GM12874 (cell line): ENCODE measurements at regions not wholly inside any gene's neighbourhood (a gene's known extent, or its start where the extent isn't known, plus 50 kb on each side); places are given as distances from the start of the nearest gene placed in this dataset.

Source experiments
- CTCF ChIP-seq: IDR thresholded peaks from 2 replicates; pipeline ENCODE4 v1.5.1; 2011; ENCODE audit warnings: low read depth, mild to moderate bottlenecking, control low read depth, low read length, moderate library complexity; ENCODE audit not compliant: insufficient read depth

GRCh38 chr1:199010933-199011332 lies 372.1 kb downstream of the PTPRC start:
- no peak for TF ChIP-seq CTCF

GRCh38 chr1:199015799-199016198 lies 377.0 kb downstream of the PTPRC start:
- TF ChIP-seq CTCF = no peak

GRCh38 chr1:199018471-199019135 lies 379.8 kb downstream of the PTPRC start:
- TF ChIP-seq CTCF = no peak

- no peak for TF ChIP-seq CTCF
Observed at GRCh38 chr1:199020051-199020450, 381.2 kb downstream of the PTPRC start.

GRCh38 chr1:199020904-199021303 lies 382.1 kb downstream of the PTPRC start:
- TF ChIP-seq CTCF = no peak

- TF ChIP-seq CTCF = no peak
Observed at GRCh38 chr1:199029401-199029800, 390.6 kb downstream of the PTPRC start.

- no peak for TF ChIP-seq CTCF
Observed at GRCh38 chr1:199029855-199030254, 391.0 kb downstream of the PTPRC start.
